Head of caudate nucleus (tissue), 42 donors: ENCODE measurements at regions not wholly inside any gene's neighbourhood (a gene's known extent, or its start where the extent isn't known, plus 50 kb on each side); places are given as distances from the start of the nearest gene placed in this dataset.
"Not testable (repeated sequence)": the region's sequence is repeated elsewhere in the genome, so short reads cannot be mapped to it uniquely, and the experiment has no call there.

Experiments
- DNase-seq, 42 donors: peaks; one replicate each; pipeline versions ENCODE4 v3.0.0 to v3.0.0-alpha.2; 2020 to 2021; ENCODE audit warnings: mixed read lengths in 7 of 42
- intact Hi-C: fragments of 100-400 bp; cut with DNase I; formaldehyde crosslinking; loops from one replicate; pipeline ENCODE4 v1.15.0; 2022

DNA sequence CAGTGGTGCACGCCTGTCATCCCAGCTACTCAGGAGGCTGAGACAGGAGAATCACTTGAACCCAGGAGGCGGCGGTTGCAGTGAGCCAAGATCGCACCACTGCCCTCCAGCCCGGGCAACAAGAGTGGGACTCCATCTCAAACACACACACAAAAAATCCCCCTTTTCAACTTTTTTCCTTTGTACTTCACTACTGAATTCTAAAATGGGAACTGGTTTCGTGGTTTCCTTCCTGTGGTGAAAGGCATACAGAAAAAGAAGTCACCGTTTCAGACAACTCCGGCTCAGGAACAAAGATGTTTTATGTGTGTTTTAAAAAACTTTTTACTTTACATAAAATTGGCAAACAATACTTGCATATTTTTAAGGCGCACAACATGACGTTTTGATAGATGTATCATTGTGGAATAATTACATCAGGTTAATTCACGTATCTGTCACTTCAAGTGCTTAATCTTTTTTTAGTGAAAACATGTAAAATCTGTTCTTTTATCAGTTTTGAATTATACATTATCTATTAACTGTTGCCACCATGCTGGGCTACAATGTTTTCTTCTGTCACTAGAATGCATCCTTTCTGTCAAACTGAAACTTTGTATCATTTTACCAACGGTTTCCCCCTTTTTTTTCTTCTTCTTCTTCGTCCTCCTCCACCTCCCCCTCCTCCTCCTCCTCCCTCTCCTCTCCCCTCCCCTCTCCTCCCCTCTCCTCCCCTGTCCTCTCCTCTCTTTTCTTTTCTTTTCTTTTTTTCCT lies 186.0 kb downstream of the CRLF2 start:
- no peak for DNase-seq
- intact Hi-C loops, result no loop called here

DNA sequence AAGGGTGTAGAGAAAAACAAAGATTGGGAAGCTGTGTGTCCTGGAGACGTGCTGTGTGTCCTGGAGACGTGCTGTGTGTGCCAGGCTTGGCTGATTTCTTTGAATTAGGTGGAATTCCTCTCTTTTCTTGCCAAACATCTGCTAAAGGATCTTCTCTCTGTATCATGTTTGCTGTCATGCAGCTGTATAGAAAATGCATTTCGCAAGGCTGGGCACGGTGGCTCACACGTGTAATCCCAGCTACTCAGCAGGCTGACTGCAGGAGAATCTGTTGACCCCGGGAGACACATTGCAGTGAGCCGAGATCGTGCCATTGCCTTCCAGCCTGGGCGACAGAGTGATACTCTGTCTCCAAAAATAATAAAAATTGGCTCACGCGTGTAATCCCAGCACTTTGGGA lies 187.0 kb downstream of the CRLF2 start:
- DNase-seq, result no peak
- intact Hi-C loops, result no loop called here

DNA sequence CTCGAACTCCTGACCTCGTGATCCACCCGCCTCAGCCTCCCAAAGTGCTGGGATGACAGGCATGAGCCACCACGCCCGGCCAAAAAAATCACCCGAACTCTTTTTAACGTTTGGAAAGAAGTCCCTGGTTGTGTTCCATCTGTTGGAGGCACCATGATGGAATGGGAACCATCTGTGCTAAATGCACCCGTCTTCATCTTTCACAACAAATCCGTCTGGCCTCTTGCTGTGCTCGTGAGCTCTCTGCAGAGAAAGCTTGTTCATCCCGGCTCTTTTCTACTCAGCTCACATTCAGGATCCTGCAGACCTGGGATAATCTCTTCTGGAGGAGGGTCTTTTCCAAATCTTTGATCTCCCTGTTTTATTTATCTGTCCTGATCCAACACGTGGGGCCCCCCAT lies 188.8 kb downstream of the CRLF2 start:
- intact Hi-C loops, result no loop called here

DNA sequence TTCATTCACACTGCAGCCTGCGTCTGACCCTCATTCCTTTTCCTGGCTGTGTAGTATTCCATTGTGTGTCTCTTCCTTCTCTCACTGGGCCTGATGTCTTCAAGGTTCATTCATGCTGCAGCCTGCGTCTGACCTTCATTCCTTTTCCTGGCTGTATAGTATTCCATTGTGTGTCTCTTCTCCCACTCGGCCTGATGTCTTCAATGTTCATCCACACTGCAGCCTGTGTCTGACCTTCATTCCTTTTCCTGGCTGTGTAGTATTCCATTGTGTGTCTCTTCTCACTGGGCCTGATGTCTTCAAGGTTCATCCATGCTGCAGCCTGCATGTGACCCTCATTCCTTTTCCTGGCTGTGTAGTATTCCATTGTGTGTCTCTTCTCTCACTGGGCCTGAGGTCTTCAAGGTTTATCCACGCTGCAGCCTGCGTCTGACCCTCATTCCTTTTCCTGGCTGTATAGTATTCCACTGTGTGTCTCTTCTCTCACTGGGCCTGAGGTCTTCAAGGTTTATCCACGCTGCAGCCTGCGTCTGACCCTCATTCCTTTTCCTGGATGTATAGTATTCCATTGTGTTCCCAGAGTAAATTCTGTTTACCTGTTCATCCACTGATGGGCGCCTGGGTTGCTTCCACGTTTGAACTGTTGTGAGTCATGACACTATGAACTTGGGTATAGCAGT lies 191.0 kb downstream of the CRLF2 start:
- intact Hi-C loops, DNase-seq: not testable (repeated sequence)

More for the DNA sequence above, 188.8 kb downstream of the CRLF2 start:
- DNase-seq, result no peak

DNA sequence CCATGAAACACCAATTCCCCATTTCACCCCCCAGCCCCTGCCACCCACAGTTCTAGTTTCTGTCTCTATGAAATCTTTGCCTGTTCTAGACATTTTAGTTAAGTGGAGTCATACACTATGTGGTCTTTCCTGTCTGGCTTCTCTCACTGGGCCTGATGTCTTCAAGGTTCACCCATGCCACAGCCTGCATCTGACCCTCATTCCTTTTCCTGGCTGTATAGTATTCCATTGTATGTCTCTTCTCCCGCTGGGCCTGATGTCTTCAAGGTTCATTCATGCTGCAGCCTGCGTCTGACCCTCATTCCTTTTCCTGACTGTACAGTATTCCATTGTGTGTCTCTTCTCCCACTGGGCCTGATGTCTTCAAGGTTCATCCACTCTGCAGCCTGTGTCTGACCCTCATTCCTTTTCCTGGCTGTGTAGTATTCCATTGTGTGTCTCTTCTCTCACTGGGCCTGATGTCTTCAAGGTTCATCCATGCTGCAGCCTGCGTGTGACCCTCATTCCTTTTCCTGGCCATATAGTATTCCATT lies 191.7 kb downstream of the CRLF2 start:
- DNase-seq, result no peak
- intact Hi-C loops, result no loop called here

DNA sequence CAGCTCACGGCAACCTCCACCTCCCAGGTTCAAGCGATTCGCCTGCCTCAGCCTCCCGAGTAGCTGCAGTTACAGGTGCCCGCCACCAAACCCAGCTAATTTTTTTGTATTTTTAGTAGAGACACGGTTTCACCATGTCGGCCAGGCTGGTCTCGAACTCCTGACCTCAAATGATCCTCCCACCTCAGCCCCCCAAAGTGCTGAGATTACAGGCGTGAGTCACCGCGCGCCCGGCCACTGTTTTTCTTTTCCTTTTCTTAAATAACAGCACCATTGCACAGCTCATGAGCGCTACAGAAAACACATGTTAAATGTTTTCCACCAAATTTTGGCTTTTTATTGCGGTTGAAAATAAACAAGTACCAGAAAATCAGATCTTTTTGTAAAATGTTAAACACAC lies 195.5 kb downstream of the CRLF2 start:
- intact Hi-C loops, DNase-seq: not testable (repeated sequence)

DNA sequence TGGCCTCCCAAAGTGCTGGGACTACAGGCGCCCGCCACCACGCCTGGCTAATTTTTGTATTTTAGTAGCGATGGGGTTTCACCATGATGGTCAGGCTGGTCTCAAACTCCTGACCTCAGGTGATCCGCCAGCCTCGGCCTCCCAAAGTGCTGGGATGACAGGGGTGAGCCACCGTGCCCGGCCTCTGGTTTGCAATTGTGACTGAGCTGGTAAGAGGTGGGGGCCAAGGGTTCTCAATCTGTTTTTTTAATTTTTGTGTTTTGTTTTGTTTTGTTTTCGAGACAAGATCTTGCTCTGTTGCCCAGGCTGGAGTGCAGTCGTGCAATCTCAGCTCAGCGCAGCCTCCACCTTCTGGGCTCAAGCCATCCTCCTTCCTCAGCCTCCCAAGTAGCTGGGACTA lies 196.2 kb downstream of the CRLF2 start:
- DNase-seq, intact Hi-C loops: not testable (repeated sequence)

DNA sequence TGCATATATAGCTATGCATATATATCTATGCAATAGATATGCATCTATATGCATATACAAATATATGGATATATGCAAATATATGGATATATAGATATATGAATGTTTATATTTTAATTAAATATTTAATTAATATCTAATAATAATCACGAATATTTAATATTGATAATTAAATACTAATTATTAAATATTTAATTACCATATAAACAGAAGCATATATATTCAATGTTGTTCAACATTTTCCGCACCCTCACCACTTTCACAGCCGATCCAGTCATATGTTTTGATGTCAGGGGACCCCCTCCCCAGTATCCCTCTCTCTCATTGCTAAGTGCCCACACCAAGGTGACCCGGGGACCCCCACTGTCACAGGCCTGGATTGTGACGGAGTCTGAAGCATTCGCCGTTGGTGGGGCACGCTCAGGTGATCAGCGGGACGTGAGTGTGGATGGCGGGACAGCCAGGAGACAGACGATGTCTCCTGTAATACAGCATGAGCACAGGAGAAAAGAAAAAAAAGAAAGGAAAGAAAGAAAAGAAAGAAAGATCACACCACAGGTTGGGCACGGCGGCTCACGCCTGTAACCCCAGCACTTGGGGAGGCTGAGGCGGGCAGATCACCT lies 199.7 kb downstream of the CRLF2 start:
- intact Hi-C loops, result no loop called here
- DNase-seq, result peak in 1 of 42 donors; percentile 32

DNA sequence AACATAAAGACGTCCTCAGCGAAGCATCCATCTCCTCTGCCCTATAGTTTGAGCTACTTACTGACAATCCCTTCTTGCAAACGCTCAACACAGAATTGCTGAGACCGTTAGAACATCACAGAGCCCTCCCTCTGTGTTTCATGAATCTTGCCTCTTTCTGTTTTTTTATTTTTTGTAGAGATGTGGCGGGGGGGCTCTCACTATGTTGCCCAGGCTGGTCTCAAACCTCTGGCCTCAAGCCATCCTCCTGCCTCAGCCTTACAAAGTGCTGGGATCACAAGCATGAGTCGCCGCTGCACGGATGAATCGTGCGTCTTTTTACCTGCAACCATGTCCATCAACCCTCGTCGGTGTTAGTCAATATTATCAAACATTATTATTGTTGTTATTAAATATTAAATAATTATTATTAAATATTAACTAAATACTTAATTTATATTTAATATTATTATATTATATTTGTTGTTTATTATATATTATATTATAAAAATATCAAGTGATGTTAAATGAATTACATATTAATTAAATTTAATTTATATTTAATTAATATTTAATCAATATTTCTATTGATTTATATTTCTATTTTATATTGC lies 200.7 kb downstream of the CRLF2 start:
- intact Hi-C loops, result no loop called here
- DNase-seq, result no peak

DNA sequence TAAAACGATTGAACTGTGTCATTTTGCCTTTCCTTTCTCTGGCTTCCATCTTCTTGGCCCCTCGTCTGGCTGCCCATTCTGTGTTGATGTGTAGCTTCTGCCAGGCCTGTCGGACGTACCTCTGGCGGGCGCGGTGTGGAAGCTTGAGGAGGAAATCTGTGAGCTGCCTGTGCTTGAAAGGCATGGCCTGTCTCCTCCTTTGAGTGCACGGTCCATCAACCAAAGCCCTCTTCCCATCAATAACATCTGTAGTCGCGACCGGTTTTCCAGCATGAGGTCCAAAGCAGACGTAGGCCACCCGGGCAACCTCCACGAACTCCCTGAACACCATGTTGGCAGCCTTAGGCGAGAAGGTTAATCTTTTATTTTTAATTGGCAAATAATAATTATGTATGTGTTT lies 202.7 kb downstream of the CRLF2 start:
- DNase-seq, result peak in 1 of 42 donors; percentile 20
- intact Hi-C loops, result no loop called here

DNA sequence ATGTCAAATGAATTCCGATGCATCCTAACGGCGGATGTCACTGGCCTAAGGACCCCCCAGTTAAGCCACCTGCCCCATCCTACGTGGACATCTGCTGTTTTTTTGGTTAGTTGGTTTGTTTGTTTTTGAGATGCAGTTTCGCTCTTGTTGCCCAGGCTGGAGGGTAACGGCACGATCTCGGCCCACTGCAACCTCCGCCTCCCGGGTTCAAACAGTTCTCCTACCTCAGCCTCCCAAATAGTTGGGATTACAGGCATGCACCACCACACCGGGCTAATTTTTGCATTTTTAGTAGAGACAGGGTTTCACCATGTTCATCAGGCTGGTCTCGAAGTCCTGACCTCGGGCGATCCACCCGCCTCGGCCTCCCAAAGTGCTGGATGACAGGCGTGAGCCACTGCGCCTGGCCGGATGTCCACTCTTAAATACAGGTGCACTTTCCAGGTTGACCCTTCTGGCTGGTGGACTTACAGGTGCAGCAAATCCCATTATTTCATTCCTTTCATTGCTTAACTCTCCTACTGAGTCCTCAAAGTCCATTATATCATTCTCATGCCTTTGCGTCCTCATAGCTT lies 206.2 kb downstream of the CRLF2 start:
- DNase-seq, result no peak
- intact Hi-C loops, result no loop called here

DNA sequence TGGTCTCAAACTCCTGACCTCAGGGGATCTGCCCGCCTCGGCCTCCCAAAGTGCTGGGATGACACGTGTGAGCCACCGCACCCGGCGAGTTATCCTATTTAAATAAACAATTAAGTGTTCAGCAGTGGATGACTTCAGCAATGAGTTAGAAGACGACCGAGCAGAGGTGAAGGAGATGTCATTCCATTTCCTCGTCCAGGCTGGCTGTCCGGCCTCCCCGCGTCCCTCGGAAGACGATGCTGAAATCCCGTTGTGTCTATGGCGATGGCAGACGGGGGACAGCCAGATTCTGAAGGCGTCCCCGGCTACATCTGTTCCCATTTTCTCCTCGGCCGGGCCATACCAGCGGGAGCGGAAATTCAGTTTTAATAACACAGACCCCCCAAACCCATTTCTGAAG lies 209.8 kb downstream of the CRLF2 start:
- peak in 1 of 42 donors; percentile 27 for DNase-seq
- intact Hi-C loops, result no loop called here

DNA sequence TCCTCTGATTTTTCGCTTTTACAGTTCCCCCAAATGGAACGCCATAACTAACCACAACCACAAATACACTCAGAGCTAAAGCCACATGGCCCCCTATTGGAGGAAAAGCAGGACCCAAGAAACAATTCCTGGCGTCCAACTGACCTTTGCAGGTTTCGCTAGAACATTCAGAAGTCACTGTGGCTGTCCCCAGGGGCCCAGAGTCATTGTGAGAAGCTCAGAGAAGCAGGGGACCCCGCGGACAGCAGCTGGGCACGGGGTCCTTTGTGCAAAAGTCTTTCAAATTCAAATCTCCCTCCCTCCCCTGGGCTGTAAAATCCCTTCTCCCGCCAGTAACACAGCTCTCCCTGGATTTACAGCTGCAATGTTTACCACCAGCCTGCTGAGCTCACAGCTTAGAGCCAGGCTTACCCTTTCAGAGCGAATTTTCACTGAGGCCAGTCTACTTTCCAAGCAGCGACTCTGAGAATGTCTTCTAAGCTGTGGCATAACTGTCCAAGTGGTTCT lies 214.8 kb downstream of the CRLF2 start:
- intact Hi-C loops, result no loop called here
- DNase-seq, result no peak

DNA sequence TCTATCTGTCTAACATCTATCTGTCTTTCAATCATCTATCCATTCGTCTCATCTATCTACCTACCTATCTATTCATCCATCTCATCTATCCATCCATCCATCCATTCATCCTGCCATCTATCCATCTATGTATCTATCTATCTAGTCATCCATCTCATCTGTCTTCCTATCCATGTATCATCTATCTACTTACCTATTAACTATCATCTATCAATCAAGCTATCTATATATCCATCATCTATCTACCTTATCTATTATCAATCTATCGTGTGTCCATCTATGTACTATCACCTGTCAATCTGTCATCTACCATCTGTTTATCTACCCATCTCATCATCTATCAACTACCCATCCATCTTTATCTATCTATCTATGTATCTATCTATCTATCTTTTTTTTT lies 217.7 kb downstream of the CRLF2 start:
- intact Hi-C loops, result loop anchor here (5.0 kb wide), 1 partner anchor 1333 kb away; no protein-coding TSS in a partner anchor
- no peak for DNase-seq

DNA sequence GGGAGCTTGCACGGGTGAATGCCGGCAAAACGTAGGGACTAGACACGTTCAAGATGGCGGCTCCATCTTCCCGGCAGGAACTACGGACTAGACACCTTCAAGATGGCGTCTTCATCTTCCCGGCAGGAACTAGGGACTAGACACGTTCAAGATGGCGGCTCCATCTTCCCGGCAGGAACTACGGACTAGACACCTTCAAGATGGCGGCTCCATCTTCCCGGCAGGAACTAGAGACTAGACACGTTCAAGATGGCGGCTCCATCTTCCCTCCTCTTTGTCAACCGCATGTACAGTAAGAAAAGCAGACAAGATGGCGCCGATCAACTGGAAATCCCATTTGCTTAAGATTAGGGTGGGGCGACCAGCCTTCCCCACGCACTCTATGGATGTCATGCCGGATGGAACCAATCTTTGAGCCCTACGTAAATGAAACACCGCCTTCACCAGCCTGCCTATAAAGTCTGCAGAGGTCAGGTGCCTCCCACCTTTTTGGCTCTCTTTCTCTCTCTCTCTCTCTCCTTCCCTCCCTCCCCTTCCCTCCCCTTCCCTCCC lies 222.4 kb downstream of the CRLF2 start:
- DNase-seq, result peak in 41 of 42 donors; percentile 19 to 97 (median 85)
- intact Hi-C loops, result loop anchor here (5.0 kb wide), 1 partner anchor 1337 kb away; no protein-coding TSS in a partner anchor

DNA sequence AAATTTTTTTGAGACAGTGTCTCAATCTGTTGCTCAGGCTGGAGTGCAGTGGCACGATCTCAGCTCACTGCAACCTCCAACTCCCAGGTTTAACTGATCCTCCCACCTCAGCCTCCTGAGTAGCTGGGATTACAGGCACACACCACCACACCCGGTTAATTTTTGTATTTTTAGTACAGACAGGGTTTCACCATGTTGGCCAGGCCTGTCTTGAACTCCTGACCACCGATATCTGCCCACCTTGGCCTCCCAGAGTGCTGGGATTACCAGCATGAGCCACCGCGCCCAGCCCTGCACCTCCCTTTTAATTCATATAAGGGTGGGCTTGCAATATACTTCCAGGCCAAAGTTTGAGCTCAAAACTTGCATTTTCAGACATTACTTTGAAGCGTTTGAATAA lies 223.9 kb downstream of the CRLF2 start:
- DNase-seq, intact Hi-C loops: not testable (repeated sequence)

DNA sequence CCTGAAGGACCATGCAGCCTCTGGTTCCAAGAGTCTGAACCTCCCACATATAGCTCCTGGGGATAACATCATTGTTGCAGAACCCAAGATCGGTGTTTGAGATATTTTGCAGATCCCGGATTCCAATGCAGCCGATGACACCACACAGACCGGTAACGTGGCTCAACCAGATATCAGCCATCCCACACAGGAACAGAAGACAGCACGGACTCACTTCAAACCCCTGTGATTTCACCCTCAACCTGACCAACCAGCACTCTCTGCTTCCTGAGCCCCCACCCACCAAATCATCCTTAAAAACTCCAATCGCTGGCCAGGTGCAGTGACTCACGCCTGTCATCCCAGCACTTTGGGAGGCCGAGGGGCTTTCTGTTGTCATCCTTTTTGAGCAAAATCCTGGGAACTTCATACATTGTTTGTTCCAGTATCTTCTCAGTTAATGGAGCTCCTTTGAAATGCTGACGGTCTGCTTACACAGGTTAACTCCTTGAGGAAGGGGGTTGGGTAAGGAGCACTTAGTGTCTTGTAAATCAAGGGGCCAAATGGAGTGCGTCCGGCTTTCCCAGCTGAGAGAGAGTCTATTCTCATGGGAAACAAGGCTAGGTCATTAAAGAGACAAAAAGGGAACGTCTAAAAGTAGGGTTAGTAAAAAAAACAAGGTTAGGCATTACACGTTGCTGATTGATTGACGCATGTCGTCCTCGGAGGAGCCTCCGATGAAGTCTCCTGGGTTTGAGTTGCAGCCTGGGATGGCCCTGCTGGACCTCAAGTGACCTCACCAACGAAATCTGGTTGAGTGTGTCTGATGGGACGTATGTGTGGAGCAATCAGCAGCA lies 230.4 kb downstream of the CRLF2 start:
- intact Hi-C loops, result no loop called here

More for the DNA sequence above, 230.4 kb downstream of the CRLF2 start:
- DNase-seq, result no peak
